Activated T-cell treated with anti-CD3 and anti-CD28 coated beads, Interleukin-2, amount 50 U/mL, for 4 hours (primary cell): ENCODE measurements at regions not wholly inside any gene's neighbourhood (a gene's known extent, or its start where the extent isn't known, plus 50 kb on each side); places are given as distances from the start of the nearest gene placed in this dataset.
A peak's percentile ranks its signal among the peaks of the same experiment; 100 is the strongest.
"Not testable (repeated sequence)": the region's sequence is repeated elsewhere in the genome, so short reads cannot be mapped to it uniquely, and the experiment has no call there.

ENCODE experiments used
- ATAC-seq, 2 donors: fragments of 200-7000 bp; cut with Tn5 transposase; one replicate each; pipeline ENCODE4 v1.10.0; 2021
- DNase-seq: peaks from one replicate; pipeline ENCODE4 v3.0.0-alpha.2; 2020
- H3K27me3 Mint-ChIP-seq: one replicate; pipeline ENCODE4 v1.8.0; 2021; ENCODE audit warnings: low read depth, mixed read lengths
- H3K36me3 Mint-ChIP-seq: one replicate; pipeline ENCODE4 v1.8.0; 2022; ENCODE audit warnings: mixed read lengths; ENCODE audit not compliant: insufficient read depth
- H3K4me1 Mint-ChIP-seq: one replicate; pipeline ENCODE4 v1.8.0; 2021; ENCODE audit warnings: low read depth, mixed read lengths
- H3K4me3 Mint-ChIP-seq: one replicate; pipeline ENCODE4 v1.8.0; 2021; ENCODE audit warnings: mild to moderate bottlenecking, moderate library complexity, mixed read lengths
- H3K9me3 Mint-ChIP-seq: one replicate; pipeline ENCODE4 v1.8.0; 2021; ENCODE audit warnings: mixed read lengths

- H3K9me3 Mint-ChIP-seq, H3K36me3 Mint-ChIP-seq, DNase-seq, ATAC-seq, H3K4me3 Mint-ChIP-seq, H3K4me1 Mint-ChIP-seq: not testable (repeated sequence)
- H3K27me3 Mint-ChIP-seq: peaks cover 16% of the 10 kb centered on the region
Measured at GRCh38 chr1:65649185-65649584, 143.5 kb upstream of the PDE4B start.

- H3K4me3 Mint-ChIP-seq: no peak overlapping the region
- ATAC-seq: no peak
- no peak for DNase-seq
- H3K36me3 Mint-ChIP-seq: no peaks in the 10 kb centered on the region
- peaks cover 9% of the 10 kb centered on the region for H3K9me3 Mint-ChIP-seq
- peaks cover 11% of the 10 kb centered on the region for H3K27me3 Mint-ChIP-seq
- no peaks in the 10 kb centered on the region for H3K4me1 Mint-ChIP-seq
Measured at GRCh38 chr1:65650682-65651081, 142.0 kb upstream of the PDE4B start.

- H3K4me1 Mint-ChIP-seq, ATAC-seq, H3K4me3 Mint-ChIP-seq, H3K9me3 Mint-ChIP-seq, H3K27me3 Mint-ChIP-seq, H3K36me3 Mint-ChIP-seq, DNase-seq: not testable (repeated sequence)
Measured at GRCh38 chr1:65654526-65654925, 138.2 kb upstream of the PDE4B start.

GRCh38 chr1:65657609-65658008 is 135.1 kb upstream of the PDE4B start:
- H3K36me3 Mint-ChIP-seq, H3K27me3 Mint-ChIP-seq: not testable (repeated sequence)

GRCh38 chr1:65658122-65658521 is 134.6 kb upstream of the PDE4B start:
- H3K4me1 Mint-ChIP-seq: no peaks in the 10 kb centered on the region
- H3K9me3 Mint-ChIP-seq: no peaks in the 10 kb centered on the region
- H3K4me3 Mint-ChIP-seq: no peak overlapping the region
- peaks cover 2% of the 10 kb centered on the region for H3K27me3 Mint-ChIP-seq
- DNase-seq: no peak
- H3K36me3 Mint-ChIP-seq: no peaks in the 10 kb centered on the region
- ATAC-seq: no peak

More at GRCh38 chr1:65657609-65658008, 135.1 kb upstream of the PDE4B start:
- H3K4me3 Mint-ChIP-seq, DNase-seq, ATAC-seq, H3K9me3 Mint-ChIP-seq, H3K4me1 Mint-ChIP-seq: not testable (repeated sequence)

GRCh38 chr1:65668368-65668767 is 124.3 kb upstream of the PDE4B start:
- peaks cover 15% of the 10 kb centered on the region for H3K9me3 Mint-ChIP-seq
- H3K27me3 Mint-ChIP-seq: peaks cover 24% of the 10 kb centered on the region
- DNase-seq (no peak), ATAC-seq (no peak)
- H3K36me3 Mint-ChIP-seq: peaks cover 2% of the 10 kb centered on the region
- no peaks in the 10 kb centered on the region for H3K4me1 Mint-ChIP-seq
- H3K4me3 Mint-ChIP-seq: no peak overlapping the region

GRCh38 chr1:65670518-65670917 is 122.2 kb upstream of the PDE4B start:
- DNase-seq (no peak), ATAC-seq (no peak)
- Mint-ChIP-seq H3K4me3 (no peak overlapping the region), H3K27me3 (peaks cover 15% of the 10 kb centered on the region), H3K9me3 (peaks cover 11% of the 10 kb centered on the region), H3K36me3 (peaks cover 2% of the 10 kb centered on the region), H3K4me1 (no peaks in the 10 kb centered on the region)

GRCh38 chr1:65674522-65674921 is 118.2 kb upstream of the PDE4B start:
- DNase-seq: no peak
- no peaks in the 10 kb centered on the region for H3K36me3 Mint-ChIP-seq
- H3K27me3 Mint-ChIP-seq: peaks cover 2% of the 10 kb centered on the region
- H3K9me3 Mint-ChIP-seq: no peaks in the 10 kb centered on the region
- no peak for ATAC-seq
- no peaks in the 10 kb centered on the region for H3K4me1 Mint-ChIP-seq
- no peak overlapping the region for H3K4me3 Mint-ChIP-seq

- no peak for DNase-seq
- H3K9me3 Mint-ChIP-seq: no peaks in the 10 kb centered on the region
- H3K4me3 Mint-ChIP-seq: no peak overlapping the region
- no peak for ATAC-seq
- no peaks in the 10 kb centered on the region for H3K36me3 Mint-ChIP-seq
- H3K4me1 Mint-ChIP-seq: no peaks in the 10 kb centered on the region
- peaks cover 9% of the 10 kb centered on the region for H3K27me3 Mint-ChIP-seq
Measured at GRCh38 chr1:65679773-65680172, 112.9 kb upstream of the PDE4B start.

GRCh38 chr1:65681096-65681495 is 111.6 kb upstream of the PDE4B start:
- DNase-seq: no peak
- no peaks in the 10 kb centered on the region for H3K9me3 Mint-ChIP-seq
- H3K36me3 Mint-ChIP-seq: no peaks in the 10 kb centered on the region
- peaks cover 16% of the 10 kb centered on the region for H3K27me3 Mint-ChIP-seq
- H3K4me1 Mint-ChIP-seq: no peaks in the 10 kb centered on the region
- H3K4me3 Mint-ChIP-seq: no peak overlapping the region
- ATAC-seq: no peak

- Mint-ChIP-seq H3K9me3 (no peaks in the 10 kb centered on the region), H3K4me1 (peaks cover 8% of the 10 kb centered on the region), H3K4me3 (no peak overlapping the region), H3K36me3 (no peaks in the 10 kb centered on the region), H3K27me3 (peaks cover 22% of the 10 kb centered on the region)
- peak; percentile 74 for DNase-seq
- ATAC-seq: peak; percentile 76 to 88
Measured at GRCh38 chr1:65687428-65688214, 105.1 kb upstream of the PDE4B start.

- DNase-seq (no peak), ATAC-seq (no peak)
- Mint-ChIP-seq H3K9me3 (no peaks in the 10 kb centered on the region), H3K36me3 (no peaks in the 10 kb centered on the region), H3K4me3 (no peak overlapping the region), H3K27me3 (peaks cover 20% of the 10 kb centered on the region), H3K4me1 (peaks cover 8% of the 10 kb centered on the region)
Measured at GRCh38 chr1:65688215-65688566, 104.5 kb upstream of the PDE4B start.

GRCh38 chr1:65688848-65689247 is 103.8 kb upstream of the PDE4B start:
- H3K4me1 Mint-ChIP-seq: peaks cover 8% of the 10 kb centered on the region
- DNase-seq (no peak), ATAC-seq (no peak)
- no peaks in the 10 kb centered on the region for H3K36me3 Mint-ChIP-seq
- H3K4me3 Mint-ChIP-seq: no peak overlapping the region
- no peaks in the 10 kb centered on the region for H3K9me3 Mint-ChIP-seq
- H3K27me3 Mint-ChIP-seq: peaks cover 16% of the 10 kb centered on the region

GRCh38 chr1:65691152-65691900 is 101.4 kb upstream of the PDE4B start:
- H3K36me3 Mint-ChIP-seq: no peaks in the 10 kb centered on the region
- H3K9me3 Mint-ChIP-seq: no peaks in the 10 kb centered on the region
- ATAC-seq (no peak), DNase-seq (no peak)
- peaks cover 3% of the 10 kb centered on the region for H3K27me3 Mint-ChIP-seq
- H3K4me3 Mint-ChIP-seq: no peak overlapping the region
- H3K4me1 Mint-ChIP-seq: peaks cover 8% of the 10 kb centered on the region

GRCh38 chr1:65691972-65692371 is 100.7 kb upstream of the PDE4B start:
- Mint-ChIP-seq H3K4me1 (peaks cover 8% of the 10 kb centered on the region), H3K4me3 (no peak overlapping the region), H3K36me3 (no peaks in the 10 kb centered on the region), H3K9me3 (no peaks in the 10 kb centered on the region), H3K27me3 (peaks cover under 1% of the 10 kb centered on the region)
- DNase-seq (no peak), ATAC-seq (no peak)
